HG03064 (cell line): ENCODE measurements at regions not wholly inside any gene's neighbourhood (a gene's known extent, or its start where the extent isn't known, plus 50 kb on each side); places are given as distances from the start of the nearest gene placed in this dataset.

ENCODE experiments used
- ATAC-seq: cut with Tn5 transposase; IDR thresholded peaks from one replicate; pipeline ENCODE4 v1.9.1; 2021; ENCODE audit warnings: low read depth; ENCODE audit not compliant: unreplicated experiment

DNA sequence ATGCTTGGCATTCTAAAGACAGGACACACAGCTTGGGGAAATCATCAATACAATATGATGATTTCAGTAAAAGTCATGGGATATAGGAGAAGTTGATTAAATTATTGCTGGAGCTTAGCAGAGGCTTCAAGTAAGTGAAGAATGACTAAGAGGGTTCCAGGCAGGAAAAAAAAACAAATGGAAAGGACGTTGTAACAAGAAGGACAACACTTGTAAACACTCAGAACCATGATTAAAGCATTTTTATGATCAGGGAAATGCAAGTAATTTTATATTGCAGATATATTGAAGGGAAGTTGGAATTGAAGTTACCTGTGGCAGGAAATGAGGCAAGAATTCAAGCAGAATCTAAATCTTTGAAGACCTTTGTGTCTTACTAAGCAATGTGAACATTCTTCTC, 602.7 kb upstream of the NEGR1 start:
- ATAC-seq, result no peak

GRCh38 chr1:72869873-72870272, 587.5 kb upstream of the NEGR1 start:
- ATAC-seq, result no peak

DNA sequence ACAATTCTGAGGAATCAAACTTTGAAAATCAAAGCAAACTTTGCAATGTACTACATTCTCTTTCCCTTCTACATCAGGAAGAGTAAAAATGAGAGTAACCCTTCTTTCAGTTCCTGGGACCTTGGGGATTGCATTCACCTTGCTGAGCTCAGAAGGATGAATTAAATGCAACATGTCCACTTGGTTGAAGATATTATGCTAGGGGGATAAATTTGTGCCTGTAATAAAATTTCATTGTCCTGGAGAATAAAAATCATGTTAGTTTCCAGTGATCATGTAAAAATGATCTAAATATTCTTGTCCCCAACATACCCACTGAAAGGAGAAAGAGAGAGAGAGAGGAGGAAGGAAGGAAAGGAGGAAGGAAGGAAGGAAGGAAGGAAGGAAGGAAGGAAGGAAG, 587.1 kb upstream of the NEGR1 start:
- ATAC-seq, result no peak

GRCh38 chr1:72851597-72851996, 569.3 kb upstream of the NEGR1 start:
- ATAC-seq, result no peak

DNA sequence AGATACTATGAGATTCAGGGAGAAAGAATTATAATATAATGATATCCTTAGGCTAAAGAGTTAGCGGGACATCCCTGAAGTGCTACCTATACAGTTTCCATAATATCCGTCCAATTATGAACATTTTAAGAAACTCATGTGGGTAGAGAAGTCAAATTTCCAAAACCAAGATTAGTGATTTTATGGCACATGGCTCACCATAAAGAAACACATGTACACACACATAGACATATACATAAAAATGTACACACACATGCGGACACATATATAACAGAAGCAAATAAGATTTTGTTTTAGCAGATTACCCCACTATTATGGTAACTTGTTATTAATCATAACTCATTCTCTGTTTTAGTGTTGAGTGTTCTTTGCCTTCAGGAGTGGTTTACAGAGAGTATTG, 566.7 kb upstream of the NEGR1 start:
- no peak for ATAC-seq

DNA sequence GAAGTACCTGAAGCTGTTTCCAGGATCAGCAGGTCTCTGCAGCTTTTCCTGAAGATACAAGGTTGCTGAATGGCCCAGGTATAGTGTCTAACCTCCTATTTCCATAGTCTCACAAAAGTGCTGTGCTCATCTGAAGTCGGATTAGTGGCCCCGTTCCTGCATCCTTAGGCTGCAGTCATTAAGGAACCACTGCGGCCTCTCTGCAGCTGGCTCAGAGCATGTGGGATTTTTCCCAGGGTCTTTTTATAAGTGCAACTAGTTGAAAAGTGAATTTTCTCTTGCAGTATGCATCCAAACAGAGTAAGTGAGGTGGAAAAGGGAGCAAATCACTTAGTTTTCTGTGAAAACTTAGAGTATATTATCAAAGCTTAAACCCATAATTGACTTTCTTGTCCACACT, 565.3 kb upstream of the NEGR1 start:
- no peak for ATAC-seq

- no peak for ATAC-seq
These were observed 564.3 kb upstream of the NEGR1 start for GRCh38 chr1:72846476-72847278.

DNA sequence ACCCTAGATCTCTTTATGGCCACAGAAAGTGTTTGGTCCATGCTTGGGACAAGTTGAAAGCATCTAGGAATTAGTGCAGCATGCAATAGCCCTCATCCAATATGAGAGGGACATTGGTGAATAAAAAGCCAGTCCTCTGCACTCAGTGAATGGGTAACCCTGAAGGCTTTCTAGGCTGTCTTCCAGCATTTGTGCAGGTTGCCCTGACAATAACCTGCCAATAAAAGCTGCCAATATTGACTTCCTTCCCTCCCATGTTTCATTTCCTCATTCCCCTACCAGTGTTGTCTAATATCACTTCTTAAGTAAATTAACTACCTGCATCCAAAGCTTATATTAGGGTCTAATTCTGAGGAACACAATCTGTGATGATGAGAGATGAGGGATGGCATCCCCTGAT, 563.6 kb upstream of the NEGR1 start:
- no peak for ATAC-seq

- ATAC-seq, result no peak
These were observed 563.0 kb upstream of the NEGR1 start for GRCh38 chr1:72845381-72845780.

- no peak for ATAC-seq
These were observed 555.4 kb upstream of the NEGR1 start for GRCh38 chr1:72837781-72838180.

DNA sequence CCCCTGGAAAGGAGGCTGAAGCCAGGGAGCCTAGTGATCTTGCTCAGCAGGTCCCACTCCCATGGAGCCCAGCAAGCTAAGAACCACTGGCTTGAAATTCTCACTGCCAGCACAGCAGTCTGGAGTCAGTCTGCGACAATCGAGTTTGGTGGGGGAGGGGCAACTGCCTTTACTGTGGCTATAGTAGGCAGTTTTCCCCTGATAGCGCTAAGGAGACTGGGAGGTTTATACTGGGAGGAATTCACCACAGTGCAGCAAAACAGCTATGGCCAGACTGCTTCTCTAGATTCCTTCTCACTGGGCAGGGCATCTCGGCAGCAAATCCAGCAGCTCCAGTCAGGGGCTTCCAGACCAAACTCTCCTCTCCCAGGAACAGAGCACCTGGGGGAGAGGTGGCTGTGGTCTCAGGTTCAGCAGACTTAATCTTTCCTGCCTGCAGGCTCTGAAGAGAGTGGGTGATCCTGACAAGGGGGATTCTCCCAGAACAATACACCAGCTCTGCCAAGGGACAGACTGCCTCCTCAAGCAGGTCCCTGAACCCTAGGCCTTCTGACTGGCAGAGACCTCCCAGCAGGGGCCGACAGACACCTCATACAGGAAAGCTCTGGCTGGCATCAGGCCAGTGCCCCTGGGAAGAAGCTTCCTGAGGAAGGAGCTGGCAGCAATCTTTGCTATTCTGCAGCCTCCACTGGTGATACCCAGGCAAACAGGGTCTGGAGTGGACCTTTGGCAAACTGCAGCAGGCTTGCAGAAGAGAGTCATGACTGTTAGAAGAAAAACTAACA, 548.5 kb upstream of the NEGR1 start:
- ATAC-seq, result no peak

DNA sequence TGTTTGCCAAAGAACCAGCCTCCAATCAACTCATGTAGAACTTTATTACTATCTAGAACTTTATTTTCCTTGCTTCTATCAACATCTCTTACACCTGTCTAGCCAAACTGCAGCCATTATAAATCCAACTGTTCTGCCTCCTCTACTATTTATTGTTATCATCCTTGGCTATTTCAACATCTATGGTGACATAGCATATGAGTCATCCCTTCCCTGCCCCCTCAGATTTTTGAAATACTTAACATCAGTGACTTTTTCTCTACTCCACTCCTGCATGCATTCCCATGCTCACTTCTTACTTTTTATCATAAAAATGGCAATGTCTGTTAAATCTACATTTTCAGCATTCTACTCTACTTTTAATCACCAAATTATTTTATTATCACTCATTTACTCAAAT, 544.9 kb upstream of the NEGR1 start:
- no peak for ATAC-seq

DNA sequence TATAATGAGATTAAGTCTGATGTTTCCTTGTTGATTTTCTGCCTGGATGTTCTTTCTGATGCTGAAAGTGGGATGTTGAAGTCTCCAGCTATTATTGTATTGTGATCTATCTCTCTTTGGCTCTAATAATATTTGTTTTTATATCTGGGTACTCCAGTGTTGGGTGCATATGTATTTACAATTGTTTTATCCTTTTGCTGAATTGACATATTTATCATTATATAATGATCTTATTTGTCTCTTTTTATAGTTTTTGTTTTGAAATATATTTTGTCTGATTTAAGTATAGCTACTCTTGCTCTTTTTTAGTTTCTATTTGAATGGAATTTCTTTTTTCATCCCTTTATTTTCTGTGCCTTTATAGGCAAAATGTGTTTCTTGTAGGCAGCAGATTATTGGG, 522.2 kb upstream of the NEGR1 start:
- no peak for ATAC-seq

DNA sequence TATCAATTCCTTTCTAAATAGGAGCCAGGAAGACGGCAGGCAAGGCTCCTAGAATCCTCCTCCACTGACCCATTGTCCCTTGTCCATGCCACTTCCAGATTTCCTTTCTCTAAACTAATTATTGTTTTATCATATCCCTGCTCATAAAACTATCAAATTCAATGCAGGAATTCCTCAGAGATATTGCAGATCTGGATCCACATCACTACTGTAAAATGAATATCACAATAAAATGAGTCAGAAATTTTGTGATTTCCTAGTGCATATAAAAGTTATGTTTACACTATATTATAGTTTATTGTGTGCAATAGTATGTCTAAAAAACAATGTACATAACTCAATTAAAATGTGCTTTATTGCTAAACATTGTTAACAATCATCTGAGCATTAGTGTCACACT, 498.7 kb upstream of the NEGR1 start:
- no peak for ATAC-seq

DNA sequence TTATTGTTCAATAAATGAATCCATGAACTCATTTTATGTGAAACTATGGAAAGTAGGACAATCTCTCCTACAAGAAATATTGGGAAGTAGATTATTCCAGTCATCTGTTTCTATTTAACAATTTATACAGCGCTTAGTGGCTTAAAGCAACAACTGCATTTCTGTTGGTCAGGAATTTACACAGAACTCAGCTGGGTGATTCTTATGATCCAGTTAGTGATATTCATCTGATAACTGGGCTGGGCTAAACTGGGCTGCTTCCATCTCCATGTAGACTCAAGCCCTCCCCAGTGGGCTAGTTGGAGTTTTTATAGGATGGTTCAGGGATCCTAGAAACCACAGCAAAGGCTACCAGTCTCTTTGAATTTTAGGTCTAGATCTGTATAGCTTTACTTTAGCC, 497.9 kb upstream of the NEGR1 start:
- ATAC-seq, result no peak

DNA sequence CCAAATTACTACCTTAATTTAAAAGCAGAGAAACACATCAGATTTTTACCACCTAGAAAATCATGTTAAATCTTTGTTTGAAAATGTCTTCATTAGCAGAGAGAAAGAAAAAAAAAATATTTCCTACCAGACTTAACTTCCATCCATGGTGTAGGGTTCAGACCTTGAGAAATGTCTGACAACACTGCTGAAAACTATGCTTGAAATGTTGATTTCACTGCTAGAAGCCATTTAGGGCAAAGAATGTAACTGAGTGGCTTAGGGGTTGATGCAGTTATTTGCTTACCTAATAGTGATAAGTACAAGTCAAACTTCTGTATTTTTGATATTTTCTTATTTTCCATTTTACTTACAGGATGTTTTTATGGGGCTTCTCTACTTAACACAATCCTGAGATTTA, 495.6 kb upstream of the NEGR1 start:
- no peak for ATAC-seq

- no peak for ATAC-seq
These were observed 481.1 kb upstream of the NEGR1 start for GRCh38 chr1:72763481-72763880.

DNA sequence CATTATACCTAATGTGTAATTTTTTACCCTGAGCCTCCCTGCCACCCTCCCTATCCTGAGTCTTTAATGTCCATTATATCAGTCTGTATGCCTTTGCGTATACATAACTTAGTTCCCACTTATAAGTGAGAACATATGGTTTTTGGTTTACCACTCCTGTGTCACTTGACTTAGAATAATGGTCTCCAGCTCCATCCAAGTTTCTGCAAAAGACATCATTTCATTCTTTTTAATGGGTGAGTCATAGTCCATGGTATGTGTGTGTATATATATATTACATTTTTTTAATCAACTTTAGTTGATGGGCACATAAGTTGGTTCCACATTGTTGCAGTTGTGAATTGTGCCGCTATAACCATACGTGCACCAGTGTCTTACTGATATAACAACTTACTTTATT, 477.1 kb upstream of the NEGR1 start:
- ATAC-seq, result no peak

DNA sequence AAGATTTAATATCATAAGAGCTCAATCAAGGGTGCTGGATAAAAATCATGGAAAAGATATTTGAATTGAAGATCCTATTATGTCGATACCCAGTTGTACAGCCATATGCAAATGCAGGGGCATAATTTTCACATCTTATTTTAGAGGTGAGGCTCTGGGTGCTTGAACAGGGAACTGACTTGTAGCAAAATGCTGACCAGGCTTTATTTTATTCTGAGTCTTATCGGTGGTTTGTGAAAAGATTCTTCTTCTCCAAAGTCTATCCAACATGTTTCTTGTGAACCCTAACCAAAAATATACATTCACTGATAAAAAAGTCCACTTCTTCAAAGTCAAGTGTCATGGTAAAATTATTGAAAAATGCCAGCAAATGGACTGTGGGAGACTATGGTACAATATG, 475.5 kb upstream of the NEGR1 start:
- no peak for ATAC-seq

DNA sequence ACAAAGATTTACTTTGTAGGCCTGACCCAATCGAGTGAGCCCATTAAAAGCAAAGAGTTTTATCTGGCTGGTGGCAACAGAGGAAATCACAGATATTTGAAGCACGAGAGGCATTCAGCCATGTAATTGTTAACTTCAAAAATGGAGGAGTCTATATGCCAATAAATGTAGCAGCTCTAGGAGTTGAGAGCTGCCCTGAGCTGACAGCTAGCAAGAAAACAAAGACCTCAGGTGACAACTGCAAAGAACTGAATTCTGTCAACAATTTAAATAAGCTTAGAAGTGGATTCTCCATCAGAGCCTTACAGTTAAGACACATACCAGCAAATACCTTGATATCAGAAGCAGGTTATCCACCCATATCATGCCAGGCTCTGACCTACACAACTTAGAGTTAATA, 463.1 kb upstream of the NEGR1 start:
- no peak for ATAC-seq

DNA sequence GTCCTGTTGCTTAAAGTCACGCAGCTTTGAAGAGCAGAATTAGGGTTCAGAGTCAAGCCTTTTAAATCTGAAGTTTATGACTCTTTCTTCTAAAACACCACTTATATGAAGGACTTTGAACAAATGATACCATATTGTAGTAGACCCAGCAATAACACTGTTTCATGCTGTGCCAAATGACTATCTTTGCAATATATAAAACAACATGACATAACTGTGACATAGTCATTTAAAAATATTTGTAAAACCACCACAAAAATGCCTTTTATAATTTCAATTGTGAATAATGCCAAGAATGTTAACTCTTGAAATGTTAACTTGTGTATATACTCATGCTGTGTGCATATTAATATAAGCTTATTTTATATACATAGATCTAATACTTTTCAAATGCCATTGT, 452.1 kb upstream of the NEGR1 start:
- ATAC-seq, result no peak
